Tibial nerve (tissue), 4 donors: ENCODE measurements at regions not wholly inside any gene's neighbourhood (a gene's known extent, or its start where the extent isn't known, plus 50 kb on each side); places are given as distances from the start of the nearest gene placed in this dataset.

ENCODE experiments used
- EP300 ChIP-seq, 2 donors: sonication (generic); formaldehyde crosslinking; IDR thresholded peaks; one replicate each; pipeline ENCODE4 v1.6.1; 2017; ENCODE audit warnings: antibody characterized with exemption in 2 of 2, mild to moderate bottlenecking in 1 of 2
- TF ChIP-seq, protein P1 (sequence below), 5 experiments: fragments of 200-600 bp in 3 of 5; fragments of 450-650 bp in 2 of 5; sonication (generic) in 3 of 5; IDR thresholded peaks; one replicate each; pipeline ENCODE4 v1.5.1; 2016 to 2019; ENCODE audit warnings: antibody characterized with exemption in 5 of 5, mild to moderate bottlenecking in 3 of 5, moderate library complexity in 2 of 5

DNA sequence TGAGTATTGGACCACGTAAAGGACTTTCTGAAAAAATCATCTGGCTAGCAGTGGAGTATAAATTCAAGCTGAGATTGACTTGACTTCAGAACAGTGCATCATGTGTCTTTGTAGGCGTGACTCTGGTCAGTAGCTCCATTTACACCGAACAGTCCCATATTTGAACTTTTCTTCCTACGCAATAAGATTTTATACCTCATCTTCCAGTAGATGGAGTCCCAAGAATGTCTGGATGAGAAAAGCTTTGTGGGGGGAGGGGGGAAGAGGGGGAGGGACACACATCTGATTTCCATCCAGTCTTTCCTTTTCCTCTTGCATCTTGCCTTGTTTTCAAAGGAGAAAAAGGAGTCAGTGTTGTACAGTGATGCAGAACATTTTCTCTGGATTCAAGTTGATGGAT, 241.0 kb downstream of the EMP1 start:
- TF ChIP-seq, protein P1, sequence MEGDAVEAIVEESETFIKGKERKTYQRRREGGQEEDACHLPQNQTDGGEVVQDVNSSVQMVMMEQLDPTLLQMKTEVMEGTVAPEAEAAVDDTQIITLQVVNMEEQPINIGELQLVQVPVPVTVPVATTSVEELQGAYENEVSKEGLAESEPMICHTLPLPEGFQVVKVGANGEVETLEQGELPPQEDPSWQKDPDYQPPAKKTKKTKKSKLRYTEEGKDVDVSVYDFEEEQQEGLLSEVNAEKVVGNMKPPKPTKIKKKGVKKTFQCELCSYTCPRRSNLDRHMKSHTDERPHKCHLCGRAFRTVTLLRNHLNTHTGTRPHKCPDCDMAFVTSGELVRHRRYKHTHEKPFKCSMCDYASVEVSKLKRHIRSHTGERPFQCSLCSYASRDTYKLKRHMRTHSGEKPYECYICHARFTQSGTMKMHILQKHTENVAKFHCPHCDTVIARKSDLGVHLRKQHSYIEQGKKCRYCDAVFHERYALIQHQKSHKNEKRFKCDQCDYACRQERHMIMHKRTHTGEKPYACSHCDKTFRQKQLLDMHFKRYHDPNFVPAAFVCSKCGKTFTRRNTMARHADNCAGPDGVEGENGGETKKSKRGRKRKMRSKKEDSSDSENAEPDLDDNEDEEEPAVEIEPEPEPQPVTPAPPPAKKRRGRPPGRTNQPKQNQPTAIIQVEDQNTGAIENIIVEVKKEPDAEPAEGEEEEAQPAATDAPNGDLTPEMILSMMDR (IDR thresholded peaks at IDR 0.05) = no peak
- TF ChIP-seq EP300 (IDR thresholded peaks at IDR 0.05) = no peak
